Medulla oblongata (tissue), 1 donor: ENCODE measurements at regions not wholly inside any gene's neighbourhood (a gene's known extent, or its start where the extent isn't known, plus 50 kb on each side); places are given as distances from the start of the nearest gene placed in this dataset.
"Not testable (repeated sequence)": the region's sequence is repeated elsewhere in the genome, so short reads cannot be mapped to it uniquely, and the experiment has no call there.

Source experiments
- DNase-seq: peaks from one replicate; pipeline ENCODE4 v3.0.0-alpha.2; 2015; ENCODE audit errors: extremely low spot score

GRCh38 chr4:82247629-82248028, 126.2 kb downstream of the HNRNPD start:
- DNase-seq = no peak

DNA sequence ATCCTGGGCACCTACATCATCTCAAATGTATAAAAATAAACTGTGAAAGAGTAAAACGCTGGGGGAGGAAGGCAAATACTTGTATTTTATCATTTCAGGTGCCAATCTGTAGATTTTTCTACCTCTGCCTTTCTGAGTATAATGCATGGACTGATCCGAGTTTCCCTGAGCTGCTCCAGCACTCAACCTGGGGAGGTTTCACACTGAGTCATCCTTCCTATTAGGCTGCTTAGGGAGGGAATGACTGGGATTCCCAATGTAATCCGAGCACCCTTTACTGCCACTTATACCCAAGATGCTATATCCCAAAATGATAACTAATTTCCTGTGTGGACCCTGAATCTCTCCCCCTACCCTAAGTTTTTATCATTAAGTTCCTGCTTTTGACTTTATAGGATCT, 126.6 kb downstream of the HNRNPD start:
- no peak for DNase-seq

DNA sequence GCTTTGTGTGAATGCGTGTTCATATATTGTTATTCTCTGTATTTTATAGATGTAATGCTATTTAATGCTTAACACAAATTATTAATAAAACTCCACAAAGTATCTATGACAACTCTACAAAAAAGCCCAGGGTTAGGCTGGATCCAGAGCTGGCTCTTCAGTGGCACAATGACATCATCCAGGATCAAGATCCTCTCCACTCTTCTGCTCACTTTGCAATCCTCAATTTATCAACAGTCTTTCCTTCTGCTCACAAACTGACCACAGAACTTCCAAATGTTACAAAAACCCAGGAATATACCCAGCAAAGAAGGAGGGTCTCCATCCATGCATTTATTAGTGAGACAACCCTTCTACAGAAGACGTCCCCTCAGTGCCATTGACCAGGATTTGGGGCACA, 132.3 kb downstream of the HNRNPD start:
- DNase-seq = no peak

DNA sequence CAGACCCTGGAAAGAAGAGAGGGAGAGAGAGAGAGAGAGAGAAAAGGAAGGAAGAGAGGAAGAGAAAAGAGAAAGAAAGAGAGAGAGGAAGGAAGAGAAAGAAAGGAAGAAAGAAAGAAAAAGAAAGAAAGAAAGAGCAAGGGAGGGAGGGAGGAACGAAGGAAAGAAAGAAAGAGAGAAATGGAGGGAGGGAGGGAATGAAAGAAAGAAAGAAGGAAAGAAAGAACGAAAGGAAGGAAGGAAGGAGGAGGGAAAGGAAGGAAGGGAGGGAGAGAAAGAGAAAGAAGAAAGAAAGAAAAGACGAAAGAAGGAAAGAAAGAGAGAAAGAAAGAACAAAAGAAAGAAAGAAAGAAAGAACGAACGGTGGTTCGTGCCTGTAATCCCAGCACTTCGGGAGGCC, 133.4 kb downstream of the HNRNPD start:
- no peak for DNase-seq

DNA sequence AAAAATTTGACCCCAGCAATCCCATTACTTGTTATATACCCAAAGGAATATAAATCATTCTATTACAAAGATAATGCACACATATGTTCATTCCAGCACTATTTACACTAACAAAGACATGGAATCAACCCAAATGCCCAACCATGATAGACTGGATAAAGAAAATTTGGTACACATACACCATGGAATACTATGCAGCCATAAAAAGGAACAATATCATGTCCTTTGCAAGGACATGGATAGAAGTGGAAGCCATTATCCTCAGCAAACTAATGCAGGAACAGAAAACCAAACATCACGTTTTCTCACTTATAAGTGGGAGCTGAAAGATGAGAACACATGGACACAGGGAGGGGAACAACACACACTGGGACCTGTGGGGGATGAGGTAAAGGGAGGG, 136.6 kb downstream of the HNRNPD start:
- DNase-seq = not testable (repeated sequence)

- no peak for DNase-seq
Measured at GRCh38 chr4:82235346-82235745, 138.4 kb downstream of the HNRNPD start.

- no peak for DNase-seq
Measured at GRCh38 chr4:82232891-82233290, 140.9 kb downstream of the HNRNPD start.

DNA sequence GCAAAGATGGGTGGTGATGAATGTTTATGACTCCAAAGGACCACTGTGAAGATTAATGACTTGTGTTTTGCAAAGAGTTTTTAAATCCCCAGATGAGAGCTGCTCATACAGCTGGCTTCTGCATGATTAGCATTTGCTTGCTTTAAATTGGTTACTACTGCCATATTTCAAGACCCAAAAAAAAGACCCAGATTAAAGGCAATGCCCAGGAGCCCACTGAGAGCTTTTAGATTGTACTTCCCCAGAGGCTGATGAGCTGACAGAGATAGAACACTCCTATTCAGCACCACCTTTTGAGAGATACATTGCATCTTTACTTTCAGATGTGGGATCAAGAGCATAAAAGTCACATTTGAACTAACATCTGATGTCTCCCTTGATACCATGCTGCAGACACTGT, 142.0 kb downstream of the HNRNPD start:
- no peak for DNase-seq

DNA sequence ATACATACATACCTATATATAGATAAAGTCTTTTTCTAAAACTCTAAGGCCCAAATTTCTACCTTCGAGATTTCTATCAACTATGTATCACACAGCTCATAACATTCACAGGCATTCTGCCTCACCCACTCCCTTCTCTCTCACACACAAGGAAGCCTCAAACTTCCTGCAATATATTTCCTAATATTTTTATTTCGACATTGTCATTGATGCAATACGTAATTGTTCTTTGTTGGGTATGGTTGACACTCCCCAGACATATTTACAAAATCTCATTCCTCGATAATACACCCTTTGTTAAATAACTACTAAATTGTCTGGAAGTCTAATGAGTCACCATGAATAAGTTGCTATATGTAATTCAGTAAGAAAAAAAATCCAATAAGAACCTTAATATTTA, 143.5 kb downstream of the HNRNPD start:
- DNase-seq = no peak

DNA sequence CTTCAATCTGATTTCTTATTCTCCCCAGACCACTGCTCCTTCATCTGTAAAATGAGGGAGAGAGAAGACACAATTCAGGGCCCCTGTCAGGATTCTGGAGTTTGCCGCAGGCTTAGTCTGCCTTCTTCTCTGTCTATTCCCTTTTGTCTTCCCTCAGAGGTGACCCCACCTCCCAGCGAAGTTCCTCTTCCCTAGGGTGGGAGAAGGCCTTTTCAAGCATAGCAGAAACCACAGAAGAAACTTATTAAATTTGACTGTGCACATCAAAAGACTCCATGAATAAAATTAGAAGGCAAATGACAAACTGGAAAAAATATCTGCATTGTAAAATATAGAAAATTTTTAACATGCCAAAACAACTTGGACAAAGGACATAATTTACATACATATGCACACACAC, 148.8 kb downstream of the HNRNPD start:
- DNase-seq = no peak

DNA sequence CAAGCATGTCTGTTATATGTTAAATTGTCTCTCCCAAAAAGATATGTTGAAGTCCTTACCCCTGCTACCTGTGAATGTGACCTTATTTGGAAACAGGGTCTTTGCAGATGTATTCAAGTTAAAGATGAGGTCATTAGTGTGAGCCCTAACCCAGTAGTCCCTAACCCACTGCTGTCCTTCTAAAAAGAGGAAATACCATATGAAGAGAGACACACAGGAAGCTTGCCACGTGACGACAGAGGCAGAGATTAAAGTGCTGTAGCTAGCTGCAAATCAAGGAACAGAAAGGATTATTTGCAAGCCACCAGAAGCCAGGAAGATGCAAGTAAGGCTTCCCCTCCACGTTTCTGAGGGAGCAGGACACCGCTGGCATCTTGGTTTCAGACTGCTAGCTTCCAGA, 150.1 kb downstream of the HNRNPD start:
- peak; percentile 81 for DNase-seq

GRCh38 chr4:82219346-82219745, 154.4 kb downstream of the HNRNPD start:
- no peak for DNase-seq

DNA sequence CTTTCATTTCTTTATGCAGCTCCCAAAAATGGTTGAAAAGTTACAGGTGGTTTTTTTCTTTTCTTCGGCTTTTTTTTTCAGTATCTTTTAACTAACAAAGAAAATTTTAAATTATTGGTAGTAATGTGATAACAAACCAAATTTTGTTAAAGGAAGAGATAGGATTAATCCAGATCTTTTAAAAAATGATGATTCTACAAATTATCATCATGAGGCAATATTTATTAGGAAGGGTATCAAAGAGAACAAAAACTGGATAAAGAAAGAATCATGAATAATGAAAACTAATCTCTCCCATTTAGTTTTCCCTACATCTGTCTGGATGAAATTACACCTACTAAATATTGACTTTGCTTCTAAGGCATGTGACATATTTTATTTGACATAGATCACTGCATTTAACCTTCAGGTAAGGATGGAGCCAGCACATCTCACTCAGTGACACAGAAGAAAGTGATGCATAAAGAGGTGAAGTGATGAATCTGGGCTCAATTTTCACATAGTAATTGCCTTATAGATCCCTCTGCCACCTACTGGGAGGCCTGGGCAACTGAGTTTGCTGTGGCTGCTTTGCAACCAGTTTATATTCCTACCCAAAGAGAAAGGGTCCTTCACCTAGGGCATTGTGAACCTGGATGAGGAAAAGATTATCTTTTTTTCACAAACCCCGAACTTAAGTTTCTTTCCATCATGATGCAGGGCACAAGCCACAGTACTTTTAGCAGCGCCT, 155.6 kb downstream of the HNRNPD start:
- DNase-seq = no peak

DNA sequence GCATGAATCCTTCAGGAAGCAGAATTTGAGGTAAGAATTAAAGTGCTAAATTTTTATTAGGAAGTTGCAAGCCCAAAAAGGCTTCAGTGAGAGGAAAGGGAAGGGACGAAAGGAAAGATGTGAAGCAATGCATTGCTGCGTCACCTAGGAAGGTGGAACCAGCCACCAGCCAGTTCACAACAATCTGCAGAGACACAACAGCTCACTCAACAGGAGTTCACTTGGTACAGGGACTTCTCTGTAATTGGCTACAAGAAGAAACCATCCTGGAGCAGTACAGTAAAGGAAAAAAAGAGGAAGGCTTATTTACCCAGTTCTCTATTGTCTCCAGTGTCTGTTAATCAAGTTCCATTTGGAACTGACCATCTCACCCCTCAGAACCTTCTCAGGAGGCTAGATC, 157.6 kb downstream of the HNRNPD start:
- no peak for DNase-seq

DNA sequence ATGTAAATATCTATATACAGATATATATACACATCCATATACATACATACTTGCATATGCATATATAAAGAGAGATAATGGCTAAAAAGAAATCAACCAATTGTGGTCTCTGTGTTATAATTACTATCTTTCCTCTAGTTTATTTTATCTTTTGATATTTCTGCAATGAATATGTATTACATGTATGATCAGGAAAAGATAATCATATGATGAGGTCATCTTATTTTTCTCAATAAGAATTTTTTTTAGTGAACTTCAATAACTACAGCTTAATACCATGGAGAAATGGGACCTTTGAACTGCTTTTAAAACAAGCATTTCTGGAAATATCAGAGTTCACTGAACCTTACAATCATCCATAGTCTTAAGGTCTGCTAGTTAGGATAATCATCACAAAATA, 158.0 kb downstream of the HNRNPD start:
- DNase-seq = no peak

DNA sequence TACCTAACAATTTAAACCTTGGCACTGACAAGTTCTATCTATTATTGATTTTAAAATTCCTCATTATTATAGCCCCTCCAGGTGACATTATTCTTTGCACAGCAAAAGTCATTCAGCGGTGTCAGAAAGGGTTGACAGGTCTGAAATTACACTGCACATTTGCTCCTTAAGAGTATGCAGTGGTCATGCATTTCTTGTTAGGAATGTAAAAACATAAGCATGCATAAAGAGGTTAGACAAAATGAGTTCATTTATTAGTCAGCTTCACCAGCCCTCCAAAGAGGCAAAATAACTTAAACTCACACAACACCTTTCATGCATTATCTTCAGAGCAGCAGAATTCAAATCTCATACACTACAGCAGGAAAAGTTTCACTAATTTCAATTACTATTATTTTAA, 158.8 kb downstream of the HNRNPD start:
- no peak for DNase-seq

GRCh38 chr4:82213485-82214417, 160.0 kb downstream of the HNRNPD start:
- no peak for DNase-seq

DNA sequence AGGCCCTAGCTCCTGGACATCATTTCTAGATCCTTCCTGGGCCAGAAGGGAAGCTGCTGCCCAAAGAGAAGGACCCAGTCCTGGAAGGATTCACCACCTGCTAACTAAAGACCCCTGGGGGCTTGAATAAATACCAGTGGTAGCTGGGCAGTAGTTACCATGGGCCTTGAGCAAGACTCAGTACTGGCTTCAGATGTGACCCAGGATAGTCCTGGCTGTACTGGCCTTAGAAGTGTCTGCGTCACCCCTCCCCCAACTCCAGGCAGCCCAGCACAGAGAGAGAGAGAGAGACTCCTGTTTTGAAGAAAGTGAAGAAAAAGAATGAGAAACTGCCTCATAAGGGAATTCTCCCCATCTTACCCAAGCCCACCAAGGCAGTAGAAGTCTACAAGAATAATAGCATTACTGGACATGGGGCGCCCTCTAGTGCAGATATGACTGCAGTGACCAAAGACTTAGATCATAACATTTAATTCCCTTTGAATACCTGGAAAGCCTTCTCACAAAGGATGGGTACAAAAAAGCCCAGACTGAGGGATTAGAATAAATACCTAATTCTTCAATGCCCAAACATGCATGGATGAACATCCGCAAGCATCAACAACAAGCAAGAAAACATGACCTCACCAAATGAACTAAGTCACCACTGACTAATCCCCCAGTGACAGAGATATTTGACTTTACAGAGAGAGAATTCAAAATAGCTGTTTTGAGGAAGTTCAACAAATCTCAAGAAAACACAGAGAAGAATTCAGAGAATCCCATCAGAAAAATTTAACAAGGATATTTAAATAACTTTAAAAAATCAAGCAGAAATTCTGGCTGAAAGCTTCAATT, 171.8 kb downstream of the HNRNPD start:
- DNase-seq = peak; percentile 42

DNA sequence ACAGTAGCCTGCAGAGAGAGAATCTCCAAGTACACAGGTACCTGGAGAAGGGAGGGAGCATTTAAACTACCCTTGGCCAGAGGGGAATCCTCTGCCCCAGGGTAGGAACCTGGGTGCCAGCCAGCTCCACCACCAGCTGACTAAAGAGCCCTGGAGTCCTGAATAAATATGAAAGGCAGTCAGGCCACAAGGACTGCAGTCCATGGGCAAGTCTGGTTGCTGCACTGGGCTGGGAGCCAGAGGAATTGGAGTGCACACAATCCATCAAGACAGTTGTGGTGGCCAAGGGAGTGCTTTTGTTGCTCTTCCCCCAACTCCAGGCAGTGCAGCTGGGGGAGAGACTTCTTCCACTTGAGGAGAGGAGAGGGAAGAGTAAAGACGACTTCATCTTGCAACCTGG, 172.5 kb downstream of the HNRNPD start:
- peak; percentile 15 for DNase-seq

DNA sequence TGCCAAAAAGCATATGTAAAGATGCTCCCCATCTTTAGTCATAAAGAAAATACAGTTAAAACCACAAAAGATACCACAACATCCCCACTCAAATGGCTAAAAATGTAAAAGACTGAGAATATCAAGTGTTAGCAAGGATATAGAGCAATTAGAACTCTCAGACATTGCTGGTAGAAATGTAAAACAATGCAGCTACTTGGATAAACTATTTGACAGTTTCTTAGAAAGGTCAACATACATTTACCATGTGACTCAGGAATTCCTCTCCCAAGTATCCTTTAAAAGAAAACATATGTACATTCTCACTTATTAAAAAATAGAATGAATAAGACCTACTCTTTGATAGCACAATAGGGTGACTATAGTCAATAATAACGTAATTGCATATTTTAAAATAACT, 173.7 kb downstream of the HNRNPD start:
- no peak for DNase-seq

DNA sequence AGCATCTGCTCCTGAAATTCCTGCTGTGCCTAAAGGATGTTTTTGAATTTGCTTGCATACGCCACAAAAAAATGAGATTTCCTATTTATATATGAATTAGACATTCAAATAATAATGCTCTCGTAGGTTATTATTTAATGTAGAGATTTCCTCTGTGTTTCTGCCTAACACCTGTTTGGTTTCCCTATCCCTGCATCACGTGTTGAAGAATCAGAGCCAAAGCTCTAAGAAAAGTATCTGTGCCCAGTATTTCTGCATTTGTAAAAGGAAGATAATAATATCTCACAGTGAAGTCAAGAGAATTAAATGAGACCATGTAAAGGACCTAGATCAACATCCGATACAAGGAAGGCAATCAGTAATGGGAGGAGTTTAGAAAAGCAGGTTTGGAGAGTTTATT, 179.5 kb downstream of the HNRNPD start:
- DNase-seq = no peak

DNA sequence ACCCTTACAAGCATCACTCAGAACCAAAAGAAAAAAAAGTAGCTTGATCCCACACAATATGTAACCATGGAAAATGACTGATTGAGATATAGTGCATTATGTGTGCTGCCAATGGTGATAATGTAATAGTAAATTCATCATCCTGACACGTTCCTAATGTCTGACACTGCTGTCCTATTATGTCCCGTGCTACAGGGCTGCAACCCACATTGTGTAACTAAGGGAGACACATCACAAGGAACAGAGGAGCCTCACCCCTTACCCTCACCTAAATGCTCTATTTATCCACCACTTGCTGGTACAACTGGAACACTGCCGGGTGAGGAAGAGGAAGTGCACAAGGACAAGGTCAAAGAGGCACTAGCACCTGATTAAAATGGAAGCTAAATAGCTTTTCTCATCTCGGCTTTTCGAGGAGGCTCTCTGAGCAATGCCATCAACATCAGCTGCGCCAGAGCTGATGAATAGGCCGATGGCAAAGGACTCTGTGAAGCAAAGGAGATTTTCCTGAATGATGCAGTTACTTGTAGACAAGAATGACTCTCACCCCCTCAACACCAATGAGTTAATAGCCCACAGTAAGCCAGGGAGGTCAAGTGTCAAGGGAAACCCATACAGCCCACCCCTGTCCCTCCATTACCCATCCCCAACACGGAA, 181.6 kb downstream of the HNRNPD start:
- no peak for DNase-seq
